ENCODE measurements at regions not wholly inside any gene's neighbourhood (a gene's known extent, or its start where the extent isn't known, plus 50 kb on each side); places are given as distances from the start of the nearest gene placed in this dataset.
"Not testable (repeated sequence)": the region's sequence is repeated elsewhere in the genome, so short reads cannot be mapped to it uniquely, and the experiment has no call there.

GRCh38 chr20:12068121-12068520 lies 150.4 kb downstream of the BTBD3 start:
- DNase-seq (ENCODE audit: extremely low read depth, low read depth), result no peak

GRCh38 chr20:12069181-12069580 lies 151.5 kb downstream of the BTBD3 start:
- DNase-seq (ENCODE audit: extremely low read depth, low read depth), result no peak

GRCh38 chr20:12072221-12072953 lies 154.7 kb downstream of the BTBD3 start:
- no peak for DNase-seq (ENCODE audit: extremely low read depth, low read depth)

GRCh38 chr20:12072954-12073264 lies 155.2 kb downstream of the BTBD3 start:
- DNase-seq (ENCODE audit: extremely low read depth, low read depth), result no peak

- DNase-seq (ENCODE audit: extremely low read depth, low read depth), result no peak
These were observed 156.5 kb downstream of the BTBD3 start for GRCh38 chr20:12074111-12074655.

GRCh38 chr20:12076200-12076599 lies 158.5 kb downstream of the BTBD3 start:
- DNase-seq (ENCODE audit: extremely low read depth, low read depth), result no peak

GRCh38 chr20:12077875-12078274 lies 160.2 kb downstream of the BTBD3 start:
- DNase-seq (ENCODE audit: extremely low read depth, low read depth), result no peak

- no peak for DNase-seq (ENCODE audit: extremely low read depth, low read depth)
These were observed 161.8 kb downstream of the BTBD3 start for GRCh38 chr20:12079490-12079889.

GRCh38 chr20:12083269-12083668 lies 165.6 kb downstream of the BTBD3 start:
- no peak for DNase-seq (ENCODE audit: extremely low read depth, low read depth)

- DNase-seq (ENCODE audit: extremely low read depth, low read depth), result no peak
These were observed 166.8 kb downstream of the BTBD3 start for GRCh38 chr20:12084482-12084881.

GRCh38 chr20:12086359-12086758 lies 168.7 kb downstream of the BTBD3 start:
- no peak for DNase-seq (ENCODE audit: extremely low read depth, low read depth)

- no peak for DNase-seq (ENCODE audit: extremely low read depth, low read depth)
These were observed 173.2 kb downstream of the BTBD3 start for GRCh38 chr20:12090920-12091319.

GRCh38 chr20:12093057-12093796 lies 175.5 kb downstream of the BTBD3 start:
- no peak for DNase-seq (ENCODE audit: extremely low read depth, low read depth)

GRCh38 chr20:12093797-12094190 lies 176.1 kb downstream of the BTBD3 start:
- not testable (repeated sequence) for DNase-seq (ENCODE audit: extremely low read depth, low read depth)

GRCh38 chr20:12095180-12095920 lies 177.7 kb downstream of the BTBD3 start:
- DNase-seq (ENCODE audit: extremely low read depth, low read depth), result no peak

- DNase-seq (ENCODE audit: extremely low read depth, low read depth), result no peak
These were observed 180.7 kb downstream of the BTBD3 start for GRCh38 chr20:12098421-12098820.

- DNase-seq (ENCODE audit: extremely low read depth, low read depth), result no peak
These were observed 191.2 kb downstream of the BTBD3 start for GRCh38 chr20:12108846-12109245.

GRCh38 chr20:12110274-12110673 lies 192.6 kb downstream of the BTBD3 start:
- no peak for DNase-seq (ENCODE audit: extremely low read depth, low read depth)

- DNase-seq (ENCODE audit: extremely low read depth, low read depth), result no peak
These were observed 193.0 kb downstream of the BTBD3 start for GRCh38 chr20:12110711-12111110.

GRCh38 chr20:12111431-12112088 lies 193.9 kb downstream of the BTBD3 start:
- no peak for DNase-seq (ENCODE audit: extremely low read depth, low read depth)

- no peak for DNase-seq (ENCODE audit: extremely low read depth, low read depth)
These were observed 194.4 kb downstream of the BTBD3 start for GRCh38 chr20:12112089-12112474.

Data from NCI-H460 (cell line).